Pulmonary artery endothelial cell (primary cell): ENCODE measurements at regions not wholly inside any gene's neighbourhood (a gene's known extent, or its start where the extent isn't known, plus 50 kb on each side); places are given as distances from the start of the nearest gene placed in this dataset.

Experiments used
- DNase-seq: peaks from one replicate; pipeline ENCODE4 v3.0.0-alpha.2; 2011; ENCODE audit warnings: low read depth, low spot score

- DNase-seq, result no peak
Observed at GRCh38 chr6:26196846-26197635, 109.8 kb downstream of the HFE start.

- DNase-seq, result no peak
Observed at GRCh38 chr6:26197636-26197932, 110.4 kb downstream of the HFE start.

- DNase-seq, result no peak
Observed at GRCh38 chr6:26197933-26198721, 110.9 kb downstream of the HFE start.

- DNase-seq, result no peak
Observed at GRCh38 chr6:26198722-26199056, 111.5 kb downstream of the HFE start.

GRCh38 chr6:26199057-26199772 is 112.0 kb downstream of the HFE start:
- DNase-seq, result peak; percentile 86

GRCh38 chr6:26199773-26200764 is 112.8 kb downstream of the HFE start:
- no peak for DNase-seq

- DNase-seq, result no peak
Observed at GRCh38 chr6:26200918-26201721, 113.9 kb downstream of the HFE start.

- no peak for DNase-seq
Observed at GRCh38 chr6:26202201-26202611, 115.0 kb downstream of the HFE start.

- DNase-seq, result no peak
Observed at GRCh38 chr6:26202811-26203583, 115.8 kb downstream of the HFE start.

GRCh38 chr6:26204332-26205160 is 117.3 kb downstream of the HFE start:
- peak; percentile 94 for DNase-seq

- DNase-seq, result no peak
Observed at GRCh38 chr6:26205161-26205624, 118.0 kb downstream of the HFE start.

GRCh38 chr6:26205625-26206574 is 118.7 kb downstream of the HFE start:
- peak; percentile 81 for DNase-seq

GRCh38 chr6:26206868-26207801 is 119.9 kb downstream of the HFE start:
- DNase-seq, result no peak

- no peak for DNase-seq
Observed at GRCh38 chr6:26211963-26212362, 124.7 kb downstream of the HFE start.

GRCh38 chr6:26213334-26214075 is 126.3 kb downstream of the HFE start:
- DNase-seq, result no peak
